Panc1 (cell line): ENCODE measurements at regions not wholly inside any gene's neighbourhood (a gene's known extent, or its start where the extent isn't known, plus 50 kb on each side); places are given as distances from the start of the nearest gene placed in this dataset.

Source experiments
- CTCF ChIP-seq: fragments of 450-650 bp; IDR thresholded peaks from 2 replicates; pipeline ENCODE4 v1.5.1; 2017; ENCODE audit warnings: mild to moderate bottlenecking
- REST ChIP-seq, 2 experiments: IDR thresholded peaks; 2 replicates each; pipeline ENCODE4 v1.6.1; 2011 to 2012; ENCODE audit warnings: low read depth in 2 of 2, control low read depth in 1 of 2, low read length in 1 of 2, mild to moderate bottlenecking in 1 of 2, moderate library complexity in 1 of 2; ENCODE audit not compliant: insufficient read depth in 1 of 2

GRCh38 chr21:25080141-25080540, 527.1 kb downstream of the MRPL39 start:
- no peak for TF ChIP-seq CTCF
- TF ChIP-seq REST (IDR thresholded peaks at IDR 0.05; ENCODE audit: insufficient read depth in 1 of 2, low read depth in 2 of 2, low read length in 1 of 2), result no peak
